ENCODE measurements at regions not wholly inside any gene's neighbourhood (a gene's known extent, or its start where the extent isn't known, plus 50 kb on each side); places are given as distances from the start of the nearest gene placed in this dataset.

DNA sequence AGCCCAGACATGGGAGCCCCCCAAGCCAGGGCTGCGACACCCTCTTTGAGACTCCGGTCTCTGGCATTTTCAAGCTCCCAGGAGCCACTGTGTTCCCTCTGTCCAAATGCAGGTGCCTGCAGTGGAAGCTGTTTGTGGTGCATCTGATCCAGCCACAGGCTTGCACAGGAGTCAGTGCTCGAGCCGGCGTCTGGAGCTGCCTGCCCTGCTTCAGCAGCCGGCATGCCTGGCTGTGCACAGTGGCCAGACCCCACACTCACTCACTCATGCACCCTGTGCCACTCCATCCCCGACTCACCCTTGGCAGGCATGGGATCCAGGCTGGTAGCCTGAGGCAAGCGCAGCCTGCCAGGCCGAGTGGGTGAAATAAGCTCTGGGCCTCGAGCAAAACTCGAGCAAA, 555.0 kb upstream of the CCDC54 start:
- TF ChIP-seq, protein P1, sequence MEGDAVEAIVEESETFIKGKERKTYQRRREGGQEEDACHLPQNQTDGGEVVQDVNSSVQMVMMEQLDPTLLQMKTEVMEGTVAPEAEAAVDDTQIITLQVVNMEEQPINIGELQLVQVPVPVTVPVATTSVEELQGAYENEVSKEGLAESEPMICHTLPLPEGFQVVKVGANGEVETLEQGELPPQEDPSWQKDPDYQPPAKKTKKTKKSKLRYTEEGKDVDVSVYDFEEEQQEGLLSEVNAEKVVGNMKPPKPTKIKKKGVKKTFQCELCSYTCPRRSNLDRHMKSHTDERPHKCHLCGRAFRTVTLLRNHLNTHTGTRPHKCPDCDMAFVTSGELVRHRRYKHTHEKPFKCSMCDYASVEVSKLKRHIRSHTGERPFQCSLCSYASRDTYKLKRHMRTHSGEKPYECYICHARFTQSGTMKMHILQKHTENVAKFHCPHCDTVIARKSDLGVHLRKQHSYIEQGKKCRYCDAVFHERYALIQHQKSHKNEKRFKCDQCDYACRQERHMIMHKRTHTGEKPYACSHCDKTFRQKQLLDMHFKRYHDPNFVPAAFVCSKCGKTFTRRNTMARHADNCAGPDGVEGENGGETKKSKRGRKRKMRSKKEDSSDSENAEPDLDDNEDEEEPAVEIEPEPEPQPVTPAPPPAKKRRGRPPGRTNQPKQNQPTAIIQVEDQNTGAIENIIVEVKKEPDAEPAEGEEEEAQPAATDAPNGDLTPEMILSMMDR (IDR thresholded peaks at IDR 0.05), result no peak
- Histone ChIP-seq H3K4me1 (ENCODE audit: control insufficient read depth in 1 of 2, low read depth in 2 of 2) (peaks cover 3 to 27% of the 10 kb centered on the region in 2 donors), H3K36me3 (no peaks in the 10 kb centered on the region), H3K27me3 (replicated peaks; ENCODE audit: insufficient read depth) (no peaks in the 10 kb centered on the region), H3K27ac (no peak overlapping the region), H3K4me3 (no peak overlapping the region), H3K9me3 (no peaks in the 10 kb centered on the region)
- DNase-seq (ENCODE audit: low spot score) (no peak), ATAC-seq (ENCODE audit: insufficient number of reproducible peaks, low FRiP score, low read depth) (no peak)

DNA sequence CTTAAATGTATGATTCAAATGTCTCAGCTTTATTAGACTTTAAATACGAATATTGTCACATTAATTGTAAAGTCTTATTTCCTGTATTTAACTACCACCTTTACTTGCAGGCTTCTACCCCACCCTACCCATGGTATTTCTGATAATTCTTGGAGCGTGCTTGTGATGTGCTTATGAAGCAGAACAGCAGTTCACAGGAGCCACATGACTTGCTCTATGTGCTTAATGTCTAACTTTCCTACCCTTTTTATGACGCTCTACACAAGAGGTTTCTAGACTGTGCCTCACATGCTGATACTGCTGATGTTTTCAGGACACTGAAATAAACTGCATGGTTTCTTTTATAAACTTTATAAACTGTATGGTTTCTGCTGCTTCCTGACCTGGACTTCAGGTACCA, 553.5 kb upstream of the CCDC54 start:
- Histone ChIP-seq H3K9me3 (no peaks in the 10 kb centered on the region), H3K4me1 (ENCODE audit: control insufficient read depth in 1 of 2, low read depth in 2 of 2) (peaks cover 3 to 27% of the 10 kb centered on the region in 2 donors), H3K4me3 (no peak overlapping the region), H3K36me3 (no peaks in the 10 kb centered on the region), H3K27ac (no peak overlapping the region), H3K27me3 (replicated peaks; ENCODE audit: insufficient read depth) (no peaks in the 10 kb centered on the region)
- ATAC-seq (ENCODE audit: insufficient number of reproducible peaks, low FRiP score, low read depth) (no peak), DNase-seq (ENCODE audit: low spot score) (no peak)
- TF ChIP-seq, protein P1 (IDR thresholded peaks at IDR 0.05), result no peak

DNA sequence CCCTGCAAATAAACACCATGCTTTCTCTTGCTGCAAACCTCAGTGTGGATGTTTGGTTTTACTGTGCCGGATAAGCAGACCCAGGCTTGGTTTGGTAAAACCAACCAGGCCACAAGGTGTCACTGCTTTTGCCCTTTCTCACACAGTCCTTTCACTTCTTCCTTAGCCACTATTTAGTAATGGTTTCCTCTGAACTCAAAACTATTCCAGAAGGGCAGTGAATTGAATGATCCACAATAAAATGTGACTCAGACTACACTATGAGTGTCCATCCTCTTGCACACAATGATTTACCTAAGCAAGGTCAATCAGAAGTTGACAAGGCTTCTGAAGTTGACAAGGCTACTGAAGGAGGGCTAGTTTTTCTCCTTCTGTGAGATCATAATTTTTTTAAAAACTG, 552.4 kb upstream of the CCDC54 start:
- TF ChIP-seq, protein P1 (IDR thresholded peaks at IDR 0.05), result peak; percentile 40
- Histone ChIP-seq H3K27me3 (replicated peaks; ENCODE audit: insufficient read depth) (no peaks in the 10 kb centered on the region), H3K27ac (no peak overlapping the region), H3K9me3 (no peaks in the 10 kb centered on the region), H3K4me3 (no peak overlapping the region), H3K4me1 (ENCODE audit: control insufficient read depth in 1 of 2, low read depth in 2 of 2) (peaks cover 3 to 27% of the 10 kb centered on the region in 2 donors), H3K36me3 (no peaks in the 10 kb centered on the region)
- DNase-seq (ENCODE audit: low spot score) (no peak), ATAC-seq (ENCODE audit: insufficient number of reproducible peaks, low FRiP score, low read depth) (no peak)

DNA sequence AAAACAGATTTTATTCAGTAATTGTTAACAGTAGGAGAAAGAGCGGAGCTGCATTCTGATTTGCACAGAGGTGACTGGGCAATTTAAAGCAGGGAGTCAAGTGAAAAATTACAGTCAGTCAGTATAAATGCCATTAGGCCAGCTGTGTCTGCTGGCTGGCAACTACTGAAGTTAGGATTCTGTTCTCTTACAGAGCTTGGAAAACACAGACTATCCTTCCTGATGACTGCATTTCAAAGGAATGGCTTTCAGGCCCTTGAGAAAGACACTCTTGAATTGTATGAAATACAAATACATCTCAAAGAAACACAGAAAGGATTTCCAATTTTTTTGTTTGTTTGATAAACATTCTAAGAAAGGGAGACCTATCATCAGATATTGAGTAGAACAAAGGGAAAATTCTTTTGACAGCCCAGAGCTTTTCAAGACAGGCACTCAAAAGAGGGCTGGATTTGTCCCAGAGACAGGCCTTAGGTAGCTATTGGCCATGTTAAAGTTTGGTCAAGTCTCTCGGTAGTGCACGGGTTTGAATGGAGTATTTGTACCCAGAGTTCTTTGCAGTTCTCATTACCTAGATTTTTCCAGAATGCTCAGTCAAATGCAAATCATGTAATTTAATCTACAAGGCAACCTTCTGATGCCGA, 551.2 kb upstream of the CCDC54 start:
- TF ChIP-seq, protein P1 (IDR thresholded peaks at IDR 0.05), result no peak
- ATAC-seq (ENCODE audit: insufficient number of reproducible peaks, low FRiP score, low read depth) (peak; percentile 47), DNase-seq (ENCODE audit: low spot score) (no peak)
- Histone ChIP-seq H3K9me3 (no peaks in the 10 kb centered on the region), H3K27me3 (replicated peaks; ENCODE audit: insufficient read depth) (no peaks in the 10 kb centered on the region), H3K36me3 (no peaks in the 10 kb centered on the region), H3K4me1 (ENCODE audit: control insufficient read depth in 1 of 2, low read depth in 2 of 2) (peaks cover 3 to 27% of the 10 kb centered on the region in 2 donors), H3K27ac (peak overlapping the region in 1 of 2 donors; percentile 22), H3K4me3 (no peak overlapping the region)

DNA sequence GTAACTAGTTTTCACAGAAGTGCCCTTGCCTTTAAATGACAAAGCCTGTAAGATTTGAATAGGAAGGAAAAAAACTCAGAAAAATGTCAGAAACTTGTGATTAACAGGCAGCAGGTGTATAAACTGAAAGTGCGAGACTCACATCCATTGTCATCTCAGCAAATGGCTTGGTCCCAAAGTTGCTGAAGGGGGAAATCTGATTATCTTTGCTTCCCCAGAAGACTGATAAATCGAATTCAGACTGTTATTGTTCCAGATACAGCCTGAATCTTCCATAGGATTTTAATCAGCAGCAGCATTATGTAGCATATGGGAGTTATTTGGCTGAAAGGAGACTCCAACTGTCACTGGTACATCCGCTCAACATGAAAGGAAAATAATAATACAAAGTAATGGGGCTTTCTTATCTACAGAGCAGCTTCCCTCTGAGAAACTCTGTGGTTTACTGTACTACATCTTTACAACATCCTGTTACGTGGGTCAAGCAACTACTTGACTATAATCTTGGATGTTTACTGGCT, 550.4 kb upstream of the CCDC54 start:
- Histone ChIP-seq H3K27me3 (replicated peaks; ENCODE audit: insufficient read depth) (no peaks in the 10 kb centered on the region), H3K27ac (peak overlapping the region in 1 of 2 donors; percentile 22), H3K36me3 (no peaks in the 10 kb centered on the region), H3K4me1 (ENCODE audit: control insufficient read depth in 1 of 2, low read depth in 2 of 2) (peaks cover 3 to 27% of the 10 kb centered on the region in 2 donors), H3K9me3 (no peaks in the 10 kb centered on the region), H3K4me3 (no peak overlapping the region)
- DNase-seq (ENCODE audit: low spot score) (no peak), ATAC-seq (ENCODE audit: insufficient number of reproducible peaks, low FRiP score, low read depth) (no peak)
- TF ChIP-seq, protein P1 (IDR thresholded peaks at IDR 0.05), result no peak
